ENCODE measurements at regions not wholly inside any gene's neighbourhood (a gene's known extent, or its start where the extent isn't known, plus 50 kb on each side); places are given as distances from the start of the nearest gene placed in this dataset.

DNA sequence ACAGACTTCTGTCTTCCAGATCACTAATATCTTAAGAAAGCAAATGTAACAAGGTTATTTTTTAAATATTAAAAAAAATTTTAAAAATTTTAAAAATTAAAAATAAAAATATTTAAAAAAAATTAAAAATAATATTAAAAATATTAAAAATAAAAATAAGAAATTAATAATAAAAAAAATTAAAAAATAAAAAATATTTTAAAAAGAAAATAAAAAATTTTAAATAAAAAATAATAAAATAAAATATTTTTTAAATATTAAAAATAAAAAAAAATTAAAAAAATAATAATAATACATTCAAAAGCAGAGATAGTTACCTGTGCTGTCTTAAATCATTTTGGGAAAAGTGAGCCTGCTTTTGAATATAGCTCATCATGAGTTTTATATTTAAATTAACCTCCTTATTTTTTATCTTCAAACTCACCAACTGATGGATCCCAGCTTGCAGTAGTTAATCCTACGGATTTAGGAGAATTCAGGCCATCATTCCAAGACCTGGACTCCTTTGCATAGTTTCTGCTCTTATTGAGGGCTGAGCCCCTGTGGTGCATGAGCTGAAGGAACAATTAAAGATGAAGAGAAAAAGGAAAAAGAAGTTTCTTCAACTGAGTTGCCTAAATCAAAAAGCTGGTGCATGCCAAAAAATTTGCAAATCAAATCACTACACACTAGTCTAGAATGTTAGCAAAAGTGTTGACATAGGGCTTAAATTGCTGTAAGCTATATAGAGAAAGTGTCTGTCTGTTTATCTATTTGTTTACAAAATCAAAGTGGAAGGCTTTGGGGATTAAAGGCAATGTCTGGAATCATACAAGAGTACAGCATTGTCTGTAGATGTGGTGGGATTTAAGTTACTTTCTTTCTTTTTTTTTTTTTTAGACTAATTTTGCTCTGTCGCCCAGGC lies 50.5 kb upstream of the ZNF438 start:
- no peak overlapping the region for H3K4me3 ChIP-seq (ENCODE audit: low read length)
- H3K27me3 ChIP-seq (replicated peaks; ENCODE audit: control insufficient read depth, insufficient read depth, low read length) = no peaks in the 10 kb centered on the region
- H3K36me3 ChIP-seq (ENCODE audit: control insufficient read depth, insufficient read depth, low read length, severe bottlenecking) = no peaks in the 10 kb centered on the region
- no peak for DNase-seq (ENCODE audit: low read depth)
- H3K9ac ChIP-seq (ENCODE audit: low read length) = no peak overlapping the region
- no peaks in the 10 kb centered on the region for H3K9me3 ChIP-seq (ENCODE audit: control insufficient read depth, low read length)
- H3K4me1 ChIP-seq (ENCODE audit: control insufficient read depth, insufficient read depth, low read length) = no peaks in the 10 kb centered on the region

DNA sequence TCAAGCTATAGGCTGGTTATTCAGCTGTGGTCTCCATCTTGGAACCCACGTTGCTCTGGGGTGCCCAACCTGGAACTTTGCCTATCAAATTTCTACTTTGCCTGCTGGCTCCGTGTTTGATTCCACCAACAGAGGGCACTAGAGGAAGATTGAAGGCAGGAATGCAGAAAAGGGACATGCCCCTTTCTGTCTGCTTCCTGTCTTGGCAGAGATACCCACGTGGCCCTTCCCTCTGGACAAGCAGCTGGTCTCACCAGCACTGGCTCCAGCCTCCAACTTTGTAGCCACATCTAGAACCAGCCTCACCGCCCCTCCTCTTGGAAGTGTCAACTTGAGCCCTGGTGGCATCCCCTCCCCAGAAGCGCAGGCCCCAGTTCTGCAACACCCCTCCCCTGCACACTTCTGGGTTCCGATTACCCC lies 52.1 kb upstream of the ZNF438 start:
- H3K4me3 ChIP-seq (ENCODE audit: low read length) = no peak overlapping the region
- peak; percentile 39 for DNase-seq (ENCODE audit: low read depth)
- no peaks in the 10 kb centered on the region for H3K36me3 ChIP-seq (ENCODE audit: control insufficient read depth, insufficient read depth, low read length, severe bottlenecking)

DNA sequence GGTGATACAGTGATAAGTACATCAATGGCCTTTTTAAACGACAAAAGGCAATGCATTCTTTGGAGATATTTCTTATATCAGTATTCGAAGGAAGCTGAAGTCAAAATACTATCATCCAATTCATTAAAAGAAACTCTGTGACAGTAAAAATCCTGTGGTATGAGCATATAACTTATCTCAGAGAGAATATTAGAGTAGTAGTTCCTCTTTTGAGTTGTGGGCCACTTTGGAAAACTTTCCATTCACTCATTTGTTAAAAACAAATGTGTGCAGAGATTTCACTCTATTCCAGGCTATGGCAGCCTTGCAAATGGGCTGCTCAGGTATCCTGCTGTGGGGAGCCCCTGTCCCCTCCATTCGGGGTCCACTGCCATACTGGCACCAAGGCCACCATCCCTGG lies 55.3 kb upstream of the ZNF438 start:
- DNase-seq (ENCODE audit: low read depth) = no peak
- H3K36me3 ChIP-seq (ENCODE audit: control insufficient read depth, insufficient read depth, low read length, severe bottlenecking) = no peaks in the 10 kb centered on the region
- H3K27me3 ChIP-seq (replicated peaks; ENCODE audit: control insufficient read depth, insufficient read depth, low read length) = no peaks in the 10 kb centered on the region
- H3K9ac ChIP-seq (ENCODE audit: low read length) = no peak overlapping the region
- no peaks in the 10 kb centered on the region for H3K9me3 ChIP-seq (ENCODE audit: control insufficient read depth, low read length)
- H3K4me3 ChIP-seq (ENCODE audit: low read length) = no peak overlapping the region
- H3K4me1 ChIP-seq (ENCODE audit: control insufficient read depth, insufficient read depth, low read length) = no peaks in the 10 kb centered on the region

More for the DNA sequence above, 52.1 kb upstream of the ZNF438 start:
- Histone ChIP-seq H3K9ac (ENCODE audit: low read length) (no peak overlapping the region), H3K9me3 (ENCODE audit: control insufficient read depth, low read length) (no peaks in the 10 kb centered on the region), H3K27me3 (replicated peaks; ENCODE audit: control insufficient read depth, insufficient read depth, low read length) (no peaks in the 10 kb centered on the region), H3K4me1 (ENCODE audit: control insufficient read depth, insufficient read depth, low read length) (no peaks in the 10 kb centered on the region)

DNA sequence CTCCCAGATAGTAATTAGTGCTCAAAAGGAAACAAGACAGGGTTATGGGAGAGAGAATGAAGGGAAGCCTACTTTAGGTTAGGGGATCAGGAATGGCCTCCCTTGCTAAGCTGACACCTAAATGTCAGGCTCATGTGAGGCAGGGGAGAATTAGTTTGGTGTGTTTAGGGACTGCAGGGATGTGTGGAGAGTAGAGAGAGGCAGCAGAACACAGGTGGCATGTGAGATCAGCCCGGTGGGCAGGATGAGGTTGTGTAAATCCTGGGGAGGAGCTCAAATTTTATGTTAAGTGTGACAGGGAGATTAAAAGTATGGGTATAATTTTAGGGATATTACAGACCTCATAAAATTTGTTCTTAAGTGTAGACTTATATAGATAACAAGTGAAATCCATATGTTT lies 56.2 kb upstream of the ZNF438 start:
- DNase-seq (ENCODE audit: low read depth) = no peak
- Histone ChIP-seq H3K36me3 (ENCODE audit: control insufficient read depth, insufficient read depth, low read length, severe bottlenecking) (no peaks in the 10 kb centered on the region), H3K27me3 (replicated peaks; ENCODE audit: control insufficient read depth, insufficient read depth, low read length) (no peaks in the 10 kb centered on the region), H3K4me3 (ENCODE audit: low read length) (no peak overlapping the region), H3K4me1 (ENCODE audit: control insufficient read depth, insufficient read depth, low read length) (no peaks in the 10 kb centered on the region), H3K9ac (ENCODE audit: low read length) (no peak overlapping the region), H3K9me3 (ENCODE audit: control insufficient read depth, low read length) (no peaks in the 10 kb centered on the region)

DNA sequence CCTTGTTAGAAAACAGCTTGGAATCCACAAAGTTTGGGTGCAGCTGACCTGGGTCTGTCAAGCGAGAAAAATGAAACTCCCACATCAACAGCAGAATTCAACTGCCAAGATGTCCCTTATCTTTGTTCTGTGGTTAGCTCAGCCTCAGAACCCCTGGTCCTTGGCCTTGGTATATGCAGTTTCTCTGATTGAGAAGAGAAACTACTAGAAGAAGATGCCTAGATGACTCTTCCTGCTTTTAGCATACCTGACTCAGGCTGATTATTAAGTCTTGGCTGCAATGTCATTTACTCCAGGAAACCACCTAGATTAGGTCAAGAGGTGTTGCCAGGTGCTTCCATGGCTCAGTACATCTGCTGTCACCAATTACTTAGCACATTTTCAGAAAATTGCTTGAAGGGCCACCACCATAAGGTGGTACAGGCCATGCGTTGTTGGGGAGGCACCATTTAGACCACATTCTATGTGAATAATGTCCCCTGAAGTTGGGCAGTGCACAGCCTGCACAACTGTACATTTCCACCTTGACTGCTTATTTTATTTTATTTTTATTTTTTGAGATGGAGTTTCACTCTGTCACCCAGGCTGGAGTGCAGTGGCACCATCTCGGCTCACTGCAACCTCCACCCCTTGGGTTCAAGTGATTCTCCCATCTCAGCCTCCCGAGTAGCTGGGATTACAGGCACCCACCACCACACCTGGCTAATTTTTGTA lies 59.4 kb upstream of the ZNF438 start:
- Histone ChIP-seq H3K36me3 (ENCODE audit: control insufficient read depth, insufficient read depth, low read length, severe bottlenecking) (no peaks in the 10 kb centered on the region), H3K4me1 (ENCODE audit: control insufficient read depth, insufficient read depth, low read length) (no peaks in the 10 kb centered on the region), H3K9ac (ENCODE audit: low read length) (no peak overlapping the region), H3K27me3 (replicated peaks; ENCODE audit: control insufficient read depth, insufficient read depth, low read length) (no peaks in the 10 kb centered on the region), H3K9me3 (ENCODE audit: control insufficient read depth, low read length) (no peaks in the 10 kb centered on the region), H3K4me3 (ENCODE audit: low read length) (no peak overlapping the region)
- no peak for DNase-seq (ENCODE audit: low read depth)

DNA sequence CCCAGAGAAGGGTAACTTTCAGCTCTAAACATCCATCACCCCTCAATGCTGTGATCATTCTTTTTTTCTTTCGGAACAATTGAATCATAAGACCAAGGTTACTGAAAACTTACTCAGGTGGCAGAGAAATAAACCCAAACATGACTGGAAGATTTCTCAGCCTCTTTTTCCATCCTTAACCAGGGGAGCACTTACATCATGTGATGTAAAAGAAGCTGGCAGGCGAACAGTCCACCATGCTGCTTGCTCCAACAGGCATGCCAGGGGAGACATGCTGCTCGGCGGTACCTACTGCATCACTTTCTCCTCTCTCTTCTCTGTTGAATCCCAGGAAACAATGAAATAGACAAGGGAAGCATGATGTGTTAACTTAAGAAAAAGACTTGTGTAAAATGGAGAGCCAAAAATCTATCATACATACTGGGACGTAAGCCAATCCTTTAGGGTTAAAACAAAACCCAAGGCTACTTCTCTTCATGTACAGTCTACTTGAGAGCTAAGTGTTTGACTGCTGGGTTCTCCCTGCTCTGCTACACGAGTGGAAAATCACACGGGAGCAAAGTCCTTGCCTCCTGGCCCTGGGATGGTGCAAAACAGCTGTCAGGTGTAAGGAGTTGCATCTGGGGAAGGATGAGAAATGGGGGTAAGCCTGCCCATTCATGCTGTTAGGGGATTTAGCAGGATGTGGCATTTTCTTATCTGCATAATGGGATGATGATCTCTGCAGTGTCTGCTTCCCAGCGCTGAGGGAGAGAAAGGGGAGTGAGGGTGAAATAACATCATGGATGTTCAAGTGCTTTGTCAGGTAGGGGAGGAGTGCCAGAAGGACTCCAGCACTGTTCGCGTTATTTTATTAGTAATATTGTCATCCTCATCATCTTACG lies 64.3 kb upstream of the ZNF438 start:
- no peaks in the 10 kb centered on the region for H3K27me3 ChIP-seq (replicated peaks; ENCODE audit: control insufficient read depth, insufficient read depth, low read length)
- no peaks in the 10 kb centered on the region for H3K36me3 ChIP-seq (ENCODE audit: control insufficient read depth, insufficient read depth, low read length, severe bottlenecking)
- H3K4me1 ChIP-seq (ENCODE audit: control insufficient read depth, insufficient read depth, low read length) = peaks cover 8% of the 10 kb centered on the region
- no peaks in the 10 kb centered on the region for H3K9me3 ChIP-seq (ENCODE audit: control insufficient read depth, low read length)
- no peak overlapping the region for H3K4me3 ChIP-seq (ENCODE audit: low read length)
- DNase-seq (ENCODE audit: low read depth) = no peak
- no peak overlapping the region for H3K9ac ChIP-seq (ENCODE audit: low read length)

DNA sequence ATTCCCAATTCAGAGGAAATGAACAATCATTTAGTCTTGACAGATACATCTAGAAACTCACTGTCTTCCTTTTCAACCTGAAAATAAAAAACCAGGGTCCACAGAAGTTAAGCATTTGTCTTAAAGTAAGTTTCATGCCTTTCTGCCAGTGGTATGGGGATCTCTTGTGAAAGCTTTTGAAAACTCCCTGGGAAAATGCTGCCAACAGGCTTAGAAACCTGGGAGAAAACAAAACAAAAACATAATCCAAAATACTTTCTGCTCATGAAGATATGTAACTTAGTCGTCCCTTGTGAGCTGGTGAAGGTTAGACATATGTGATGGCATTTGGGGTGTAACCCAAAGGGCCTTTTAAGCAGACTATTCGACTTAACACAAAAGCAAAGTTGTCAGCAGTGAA lies 66.4 kb upstream of the ZNF438 start:
- peak overlapping the region; percentile 69 for H3K9ac ChIP-seq (ENCODE audit: low read length)
- no peaks in the 10 kb centered on the region for H3K9me3 ChIP-seq (ENCODE audit: control insufficient read depth, low read length)
- peak overlapping the region; percentile 7 for H3K4me3 ChIP-seq (ENCODE audit: low read length)
- peak; percentile 74 for DNase-seq (ENCODE audit: low read depth)
- H3K27me3 ChIP-seq (replicated peaks; ENCODE audit: control insufficient read depth, insufficient read depth, low read length) = no peaks in the 10 kb centered on the region
- H3K36me3 ChIP-seq (ENCODE audit: control insufficient read depth, insufficient read depth, low read length, severe bottlenecking) = no peaks in the 10 kb centered on the region
- H3K4me1 ChIP-seq (ENCODE audit: control insufficient read depth, insufficient read depth, low read length) = peaks cover 12% of the 10 kb centered on the region

DNA sequence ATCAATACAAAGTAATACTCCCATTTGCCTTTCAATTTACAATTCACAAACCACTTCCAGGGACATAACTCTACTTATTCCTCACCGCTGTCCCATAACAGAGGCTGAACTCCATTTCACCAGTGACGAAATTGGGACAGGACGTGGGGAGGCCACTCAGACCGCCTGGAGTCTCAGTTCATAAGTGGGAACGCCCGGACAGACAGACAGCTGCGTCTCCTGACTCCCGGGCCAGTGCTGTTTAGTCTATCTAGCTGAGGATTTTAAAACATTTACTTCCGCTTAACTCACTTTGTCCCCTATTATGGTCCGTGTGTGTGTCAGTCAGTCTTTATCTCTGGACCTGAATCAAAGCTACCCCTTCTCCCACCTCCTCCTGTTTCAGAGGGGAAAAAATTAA lies 67.4 kb upstream of the ZNF438 start:
- DNase-seq (ENCODE audit: low read depth) = no peak
- Histone ChIP-seq H3K4me1 (ENCODE audit: control insufficient read depth, insufficient read depth, low read length) (peaks cover 12% of the 10 kb centered on the region), H3K36me3 (ENCODE audit: control insufficient read depth, insufficient read depth, low read length, severe bottlenecking) (no peaks in the 10 kb centered on the region), H3K9me3 (ENCODE audit: control insufficient read depth, low read length) (no peaks in the 10 kb centered on the region), H3K4me3 (ENCODE audit: low read length) (no peak overlapping the region), H3K9ac (ENCODE audit: low read length) (no peak overlapping the region), H3K27me3 (replicated peaks; ENCODE audit: control insufficient read depth, insufficient read depth, low read length) (no peaks in the 10 kb centered on the region)

DNA sequence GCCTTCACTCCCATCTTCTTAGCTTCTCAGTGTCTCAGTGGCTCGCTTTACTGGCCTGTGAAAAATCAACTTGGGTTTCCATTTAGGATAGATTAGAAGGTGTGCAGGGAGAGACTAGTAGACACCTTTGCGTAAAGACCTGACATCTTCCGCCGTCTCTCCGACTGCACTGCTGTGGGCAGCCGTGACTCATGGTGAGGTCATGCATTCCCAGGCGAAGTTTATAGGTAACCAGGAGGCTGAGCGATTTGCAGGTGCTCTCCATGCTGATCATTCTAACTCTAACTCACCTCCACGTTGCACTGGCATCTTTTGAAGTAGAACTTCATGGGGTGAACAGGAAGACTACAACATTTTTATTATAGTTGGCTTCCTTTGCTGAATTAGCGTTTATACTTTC lies 68.0 kb upstream of the ZNF438 start:
- Histone ChIP-seq H3K9ac (ENCODE audit: low read length) (no peak overlapping the region), H3K36me3 (ENCODE audit: control insufficient read depth, insufficient read depth, low read length, severe bottlenecking) (no peaks in the 10 kb centered on the region), H3K9me3 (ENCODE audit: control insufficient read depth, low read length) (no peaks in the 10 kb centered on the region), H3K4me3 (ENCODE audit: low read length) (no peak overlapping the region), H3K4me1 (ENCODE audit: control insufficient read depth, insufficient read depth, low read length) (peaks cover 12% of the 10 kb centered on the region), H3K27me3 (replicated peaks; ENCODE audit: control insufficient read depth, insufficient read depth, low read length) (no peaks in the 10 kb centered on the region)
- DNase-seq (ENCODE audit: low read depth) = no peak

DNA sequence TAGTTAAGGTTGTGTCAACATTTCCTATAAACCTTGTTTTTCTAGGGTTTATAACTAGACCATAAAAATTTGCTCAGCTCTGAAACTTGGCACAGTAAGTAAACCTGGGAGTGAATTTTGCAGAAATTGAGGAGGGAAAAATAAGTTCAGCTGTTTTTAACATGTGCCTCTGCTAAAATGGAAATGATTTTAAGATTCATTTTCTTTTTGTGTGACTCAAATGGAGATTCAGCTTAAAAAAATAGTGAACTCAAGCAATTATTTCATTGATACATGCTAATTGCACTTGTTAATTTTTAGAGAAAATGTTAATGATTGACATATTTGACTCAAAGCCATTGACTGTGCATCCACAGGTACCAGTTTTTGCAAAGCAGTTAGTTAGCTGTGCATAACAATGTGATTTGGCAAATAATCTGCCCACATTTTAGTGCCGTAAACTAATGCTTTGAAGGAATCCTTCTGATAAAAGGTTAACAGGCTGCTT lies 68.5 kb upstream of the ZNF438 start:
- Histone ChIP-seq H3K27me3 (replicated peaks; ENCODE audit: control insufficient read depth, insufficient read depth, low read length) (no peaks in the 10 kb centered on the region), H3K9ac (ENCODE audit: low read length) (no peak overlapping the region), H3K4me1 (ENCODE audit: control insufficient read depth, insufficient read depth, low read length) (peaks cover 12% of the 10 kb centered on the region), H3K4me3 (ENCODE audit: low read length) (no peak overlapping the region), H3K36me3 (ENCODE audit: control insufficient read depth, insufficient read depth, low read length, severe bottlenecking) (no peaks in the 10 kb centered on the region), H3K9me3 (ENCODE audit: control insufficient read depth, low read length) (no peaks in the 10 kb centered on the region)
- DNase-seq (ENCODE audit: low read depth) = no peak

DNA sequence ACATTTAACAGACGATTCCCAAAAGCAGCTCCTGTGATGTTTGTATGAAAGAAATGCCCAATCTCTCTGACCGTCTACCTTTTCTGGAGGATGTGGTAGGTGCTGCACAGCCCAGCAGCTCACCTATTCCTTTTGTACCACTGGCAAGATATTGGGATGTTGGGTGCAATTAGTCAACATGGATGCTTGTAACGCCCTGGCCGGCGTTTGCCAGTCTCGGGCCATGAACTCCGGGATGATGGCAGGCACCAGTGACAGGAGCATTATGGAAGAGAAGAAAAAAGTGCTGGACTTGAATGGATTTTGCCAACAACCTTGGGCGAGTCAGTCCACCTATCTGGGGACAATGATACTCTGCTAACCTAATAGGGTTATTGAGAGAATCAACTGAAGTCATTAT lies 69.0 kb upstream of the ZNF438 start:
- peaks cover 12% of the 10 kb centered on the region for H3K4me1 ChIP-seq (ENCODE audit: control insufficient read depth, insufficient read depth, low read length)
- no peak overlapping the region for H3K9ac ChIP-seq (ENCODE audit: low read length)
- no peaks in the 10 kb centered on the region for H3K9me3 ChIP-seq (ENCODE audit: control insufficient read depth, low read length)
- H3K36me3 ChIP-seq (ENCODE audit: control insufficient read depth, insufficient read depth, low read length, severe bottlenecking) = no peaks in the 10 kb centered on the region
- DNase-seq (ENCODE audit: low read depth) = no peak
- H3K4me3 ChIP-seq (ENCODE audit: low read length) = no peak overlapping the region
- no peaks in the 10 kb centered on the region for H3K27me3 ChIP-seq (replicated peaks; ENCODE audit: control insufficient read depth, insufficient read depth, low read length)
